ENCODE measurements at regions not wholly inside any gene's neighbourhood (a gene's known extent, or its start where the extent isn't known, plus 50 kb on each side); places are given as distances from the start of the nearest gene placed in this dataset.

- DNase-seq (ENCODE audit: low spot score) = no peak
- no peak overlapping the region for H3K4me3 Mint-ChIP-seq
- no peaks in the 10 kb centered on the region for H3K4me1 Mint-ChIP-seq (ENCODE audit: low read depth in 2 of 2)
- H3K27me3 Mint-ChIP-seq = peaks cover 0 to 7% of the 10 kb centered on the region in 2 donors
- H3K9me3 Mint-ChIP-seq = peaks cover 5% of the 10 kb centered on the region
- ATAC-seq = no peak
- no peaks in the 10 kb centered on the region for H3K36me3 Mint-ChIP-seq
- H3K27ac Mint-ChIP-seq = no peak overlapping the region
Measured at GRCh38 chr11:122354025-122354697, 238.1 kb upstream of the BLID start.

DNA sequence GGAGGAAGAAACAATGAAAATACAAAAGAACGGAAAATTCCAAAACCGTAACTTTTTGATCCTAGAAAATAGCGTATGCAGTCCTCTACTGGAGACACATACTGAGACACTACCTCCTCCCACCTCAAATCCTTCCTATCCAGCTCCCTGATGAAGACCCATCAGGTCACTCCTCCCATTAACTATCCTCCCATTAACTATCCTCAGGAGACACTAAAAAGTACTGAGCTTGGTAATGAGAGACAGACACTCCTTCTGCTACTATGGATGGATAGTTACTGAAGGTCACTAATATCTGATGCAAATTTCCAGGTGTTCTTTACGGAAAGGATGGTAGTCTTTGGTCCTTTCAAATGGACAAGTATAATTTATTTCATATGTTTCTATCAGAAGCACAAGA, 237.5 kb upstream of the BLID start:
- no peak overlapping the region for H3K4me3 Mint-ChIP-seq

DNA sequence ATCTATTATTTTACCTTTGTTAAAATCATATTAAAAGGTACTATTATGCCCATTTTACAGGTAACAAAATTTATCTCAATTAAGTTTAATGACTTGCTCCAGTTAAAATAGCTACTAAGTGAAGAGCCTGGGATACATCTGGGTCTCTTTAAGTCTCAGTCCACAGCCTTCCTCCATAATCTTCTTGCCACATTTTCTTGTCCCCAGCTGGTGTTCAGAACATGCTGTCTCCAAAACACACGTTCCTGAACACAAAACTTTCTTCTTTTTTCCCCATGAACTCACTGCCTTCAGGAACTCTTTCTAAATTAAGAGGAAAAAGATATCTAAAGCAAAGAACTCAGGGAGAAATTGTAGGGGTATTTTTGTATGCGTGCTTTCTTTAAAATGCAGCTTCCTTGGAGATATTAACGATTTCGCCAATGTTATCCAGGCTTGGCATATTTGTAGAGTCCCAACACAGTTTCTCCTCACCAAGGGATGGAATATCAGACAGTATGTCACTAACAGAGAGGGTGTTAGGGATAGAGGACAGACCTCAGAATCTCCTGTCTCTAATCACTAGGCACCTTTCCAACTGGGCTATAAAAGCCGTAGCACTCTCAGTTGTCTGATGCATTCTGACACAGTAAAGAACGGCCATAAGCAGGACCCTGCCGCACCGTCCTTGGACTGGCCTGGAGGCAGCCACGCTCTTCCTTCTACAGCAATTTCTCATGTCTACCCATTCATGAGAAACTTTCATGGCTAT, 232.8 kb upstream of the BLID start:
- Mint-ChIP-seq H3K9me3 (no peaks in the 10 kb centered on the region), H3K4me3 (no peak overlapping the region), H3K27ac (no peak overlapping the region), H3K27me3 (peaks cover 4 to 5% of the 10 kb centered on the region in 2 donors), H3K4me1 (ENCODE audit: low read depth in 2 of 2) (no peaks in the 10 kb centered on the region), H3K36me3 (no peaks in the 10 kb centered on the region)
- ATAC-seq (no peak), DNase-seq (ENCODE audit: low spot score) (no peak)

More for the DNA sequence above, 237.5 kb upstream of the BLID start:
- H3K4me1 Mint-ChIP-seq (ENCODE audit: low read depth in 2 of 2) = no peaks in the 10 kb centered on the region
- H3K9me3 Mint-ChIP-seq = peaks cover 5% of the 10 kb centered on the region
- DNase-seq (ENCODE audit: low spot score) (no peak), ATAC-seq (no peak)
- H3K27me3 Mint-ChIP-seq = peaks cover 0 to 7% of the 10 kb centered on the region in 2 donors
- H3K36me3 Mint-ChIP-seq = no peaks in the 10 kb centered on the region
- no peak overlapping the region for H3K27ac Mint-ChIP-seq

- no peaks in the 10 kb centered on the region for H3K36me3 Mint-ChIP-seq
- no peaks in the 10 kb centered on the region for H3K9me3 Mint-ChIP-seq
- peaks cover 4 to 17% of the 10 kb centered on the region in 2 donors for H3K27me3 Mint-ChIP-seq
- ATAC-seq (no peak), DNase-seq (ENCODE audit: low spot score) (no peak)
- no peak overlapping the region for H3K27ac Mint-ChIP-seq
- H3K4me1 Mint-ChIP-seq (ENCODE audit: low read depth in 2 of 2) = no peaks in the 10 kb centered on the region
- no peak overlapping the region for H3K4me3 Mint-ChIP-seq
Measured at GRCh38 chr11:122346006-122346405, 230.0 kb upstream of the BLID start.

DNA sequence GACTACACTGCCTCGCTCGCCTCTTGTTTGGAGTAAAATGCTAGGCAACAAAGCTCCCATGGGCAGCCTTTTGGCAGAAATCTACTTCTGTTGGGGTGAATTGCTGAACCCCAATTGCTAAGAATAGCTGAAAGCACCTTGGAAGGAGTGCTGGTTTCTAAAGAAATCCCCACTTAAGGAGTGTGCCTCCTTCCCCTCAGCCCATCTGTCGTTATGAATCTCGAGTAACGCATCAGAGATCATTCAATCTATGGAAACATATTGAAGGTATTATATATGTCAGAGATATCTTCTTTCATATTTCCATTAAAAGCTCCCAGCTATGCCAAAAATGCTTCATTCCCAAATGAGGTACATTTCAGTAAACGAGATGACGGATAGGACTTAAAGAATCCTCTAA, 229.6 kb upstream of the BLID start:
- Mint-ChIP-seq H3K4me3 (no peak overlapping the region), H3K27me3 (peaks cover 4 to 17% of the 10 kb centered on the region in 2 donors), H3K27ac (no peak overlapping the region), H3K9me3 (no peaks in the 10 kb centered on the region), H3K36me3 (no peaks in the 10 kb centered on the region), H3K4me1 (ENCODE audit: low read depth in 2 of 2) (no peaks in the 10 kb centered on the region)
- no peak for DNase-seq (ENCODE audit: low spot score)
- ATAC-seq = no peak

GRCh38 chr11:122344215-122344614, 228.2 kb upstream of the BLID start:
- Mint-ChIP-seq H3K36me3 (no peaks in the 10 kb centered on the region), H3K27ac (no peak overlapping the region), H3K4me3 (no peak overlapping the region), H3K27me3 (peaks cover 7 to 17% of the 10 kb centered on the region in 2 donors), H3K4me1 (ENCODE audit: low read depth in 2 of 2) (no peaks in the 10 kb centered on the region), H3K9me3 (no peaks in the 10 kb centered on the region)
- DNase-seq (ENCODE audit: low spot score) = no peak
- no peak for ATAC-seq

GRCh38 chr11:122343210-122343609, 227.2 kb upstream of the BLID start:
- no peak overlapping the region for H3K4me3 Mint-ChIP-seq
- H3K4me1 Mint-ChIP-seq (ENCODE audit: low read depth in 2 of 2) = no peaks in the 10 kb centered on the region
- H3K36me3 Mint-ChIP-seq = no peaks in the 10 kb centered on the region
- no peak for ATAC-seq
- H3K27me3 Mint-ChIP-seq = peaks cover 9 to 17% of the 10 kb centered on the region in 2 donors
- DNase-seq (ENCODE audit: low spot score) = no peak
- H3K9me3 Mint-ChIP-seq = no peaks in the 10 kb centered on the region
- no peak overlapping the region for H3K27ac Mint-ChIP-seq

DNA sequence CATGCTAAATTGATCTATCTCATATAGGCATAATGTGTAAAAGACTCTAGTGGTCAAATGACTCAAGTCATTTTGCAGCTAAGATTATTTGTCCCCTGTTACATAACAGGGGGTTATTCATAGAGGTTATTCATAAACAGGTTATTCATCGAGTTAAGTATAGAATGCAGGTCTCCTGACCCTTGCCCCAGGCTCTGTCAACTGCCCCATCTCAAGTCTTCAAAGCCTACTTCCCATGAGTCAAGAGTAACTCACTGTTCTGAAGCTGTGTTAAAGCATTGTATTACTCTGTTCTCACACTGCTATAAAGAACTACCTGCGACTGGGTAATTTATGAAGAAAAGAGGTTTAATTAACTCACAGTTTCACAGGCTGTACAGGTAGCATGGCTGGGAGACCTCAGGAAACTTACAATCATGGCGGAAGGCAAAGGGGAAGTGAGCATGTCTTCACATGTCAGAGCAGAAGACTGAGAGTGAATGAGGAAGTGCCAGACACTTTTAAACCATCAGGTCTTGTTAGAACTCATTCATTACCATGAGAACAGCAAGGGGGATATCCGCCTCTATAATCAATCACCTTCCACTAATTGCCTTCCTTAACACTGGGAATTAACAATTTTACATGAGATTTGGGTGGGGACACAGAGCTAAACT, 226.2 kb upstream of the BLID start:
- ATAC-seq = no peak
- DNase-seq (ENCODE audit: low spot score) = no peak
- Mint-ChIP-seq H3K27ac (no peak overlapping the region), H3K4me1 (ENCODE audit: low read depth in 2 of 2) (no peaks in the 10 kb centered on the region), H3K27me3 (peaks cover 7 to 17% of the 10 kb centered on the region in 2 donors), H3K4me3 (no peak overlapping the region), H3K36me3 (no peaks in the 10 kb centered on the region), H3K9me3 (no peaks in the 10 kb centered on the region)

GRCh38 chr11:122341477-122341876, 225.5 kb upstream of the BLID start:
- DNase-seq (ENCODE audit: low spot score) (no peak), ATAC-seq (no peak)
- Mint-ChIP-seq H3K36me3 (no peaks in the 10 kb centered on the region), H3K4me3 (no peak overlapping the region), H3K4me1 (ENCODE audit: low read depth in 2 of 2) (no peaks in the 10 kb centered on the region), H3K27me3 (peaks cover 7 to 17% of the 10 kb centered on the region in 2 donors), H3K27ac (no peak overlapping the region), H3K9me3 (no peaks in the 10 kb centered on the region)

DNA sequence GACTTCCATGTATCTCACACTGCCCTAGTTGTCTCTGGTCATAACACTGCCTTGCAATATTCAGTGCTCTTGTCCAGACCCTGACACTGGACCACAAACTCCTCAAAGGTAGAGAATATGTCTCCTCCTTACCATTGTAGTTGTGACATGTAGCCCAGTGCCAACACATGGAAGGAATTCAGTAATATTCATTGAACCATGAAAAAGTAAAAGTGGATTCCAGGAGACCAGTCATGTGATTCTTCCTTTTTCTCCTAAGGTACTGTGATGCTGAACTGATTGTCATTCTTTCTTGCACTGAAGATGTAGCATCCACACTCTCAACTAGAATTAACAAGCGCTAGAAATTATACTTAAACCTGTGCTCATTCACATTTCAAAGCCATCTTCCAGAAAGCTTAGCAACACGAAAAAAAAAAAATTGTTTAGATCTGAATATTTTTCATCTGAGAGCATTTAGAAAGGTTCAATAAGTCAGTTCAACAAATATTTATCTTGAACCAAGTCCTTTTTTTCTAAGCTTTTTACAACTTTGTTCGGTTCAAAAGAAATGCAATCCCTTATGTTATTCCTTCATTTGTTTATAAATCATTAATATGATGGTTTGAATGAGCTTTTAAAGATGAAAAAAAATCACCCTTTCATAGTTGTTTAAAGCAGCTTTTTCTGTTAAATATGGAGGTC, 224.7 kb upstream of the BLID start:
- H3K4me1 Mint-ChIP-seq (ENCODE audit: low read depth in 2 of 2) = no peaks in the 10 kb centered on the region
- no peaks in the 10 kb centered on the region for H3K9me3 Mint-ChIP-seq
- H3K36me3 Mint-ChIP-seq = no peaks in the 10 kb centered on the region
- no peak for DNase-seq (ENCODE audit: low spot score)
- H3K27me3 Mint-ChIP-seq = peaks cover 7 to 17% of the 10 kb centered on the region in 2 donors
- no peak overlapping the region for H3K4me3 Mint-ChIP-seq
- no peak overlapping the region for H3K27ac Mint-ChIP-seq
- no peak for ATAC-seq

- H3K4me1 Mint-ChIP-seq (ENCODE audit: low read depth in 2 of 2) = no peaks in the 10 kb centered on the region
- peaks cover 7 to 19% of the 10 kb centered on the region in 2 donors for H3K27me3 Mint-ChIP-seq
- no peak overlapping the region for H3K4me3 Mint-ChIP-seq
- no peak overlapping the region for H3K27ac Mint-ChIP-seq
- H3K36me3 Mint-ChIP-seq = no peaks in the 10 kb centered on the region
- peak in 1 of 2 donors; percentile 31 for ATAC-seq
- no peaks in the 10 kb centered on the region for H3K9me3 Mint-ChIP-seq
- no peak for DNase-seq (ENCODE audit: low spot score)
Measured at GRCh38 chr11:122339436-122340060, 223.5 kb upstream of the BLID start.

DNA sequence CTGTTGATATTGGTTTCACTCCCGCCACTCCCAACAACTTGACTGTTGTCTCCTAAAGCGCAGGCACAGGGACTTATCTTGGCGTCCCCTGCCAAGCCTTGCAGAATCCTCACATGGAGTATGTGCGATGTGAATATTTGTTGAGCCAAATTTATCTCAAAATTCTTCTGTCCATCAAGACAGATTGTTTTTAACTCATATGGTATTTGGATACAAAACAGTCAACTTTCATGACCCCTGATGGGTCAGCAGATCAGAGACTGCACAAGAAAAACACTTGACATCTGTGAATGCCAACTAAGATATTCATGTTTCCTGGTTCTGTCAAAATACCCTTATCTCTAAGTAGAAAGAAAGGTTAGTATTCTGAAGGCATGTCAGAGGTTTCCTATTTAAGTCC, 221.7 kb upstream of the BLID start:
- H3K9me3 Mint-ChIP-seq = no peaks in the 10 kb centered on the region
- no peak for ATAC-seq

DNA sequence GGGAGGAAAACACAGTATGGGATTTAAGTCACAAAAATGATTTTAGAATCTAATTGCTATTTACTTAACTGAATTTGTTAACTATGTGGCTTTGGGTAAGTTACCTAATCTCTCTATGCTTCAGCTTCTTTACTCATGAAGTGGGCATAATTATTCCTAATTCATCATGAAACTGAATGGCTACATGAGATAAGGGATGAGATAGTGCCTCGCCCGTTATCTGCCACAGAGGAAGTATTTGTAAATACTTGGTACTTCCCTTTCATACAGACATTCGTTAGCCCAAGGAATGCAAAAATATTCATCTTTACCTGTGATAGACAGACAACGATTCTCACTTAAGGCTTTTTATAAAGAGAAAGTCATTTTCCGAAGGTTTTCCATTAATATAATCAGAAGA, 221.2 kb upstream of the BLID start:
- Mint-ChIP-seq H3K27ac (no peak overlapping the region), H3K4me1 (ENCODE audit: low read depth in 2 of 2) (no peaks in the 10 kb centered on the region), H3K36me3 (no peaks in the 10 kb centered on the region), H3K27me3 (peaks cover 12 to 19% of the 10 kb centered on the region in 2 donors), H3K9me3 (no peaks in the 10 kb centered on the region), H3K4me3 (no peak overlapping the region)
- DNase-seq (ENCODE audit: low spot score) (no peak), ATAC-seq (no peak)

More for the DNA sequence above, 221.7 kb upstream of the BLID start:
- no peak for DNase-seq (ENCODE audit: low spot score)
- Mint-ChIP-seq H3K27ac (no peak overlapping the region), H3K4me3 (no peak overlapping the region), H3K4me1 (ENCODE audit: low read depth in 2 of 2) (no peaks in the 10 kb centered on the region), H3K36me3 (no peaks in the 10 kb centered on the region), H3K27me3 (peaks cover 12 to 23% of the 10 kb centered on the region in 2 donors)

All from natural killer cell treated with Interleukin-12 subunit alpha and Interleukin-12 subunit beta and Interleukin-15 and Interleukin-18, amount 100 ng/mL, for 72 hours (primary cell).